ENCODE measurements at regions not wholly inside any gene's neighbourhood (a gene's known extent, or its start where the extent isn't known, plus 50 kb on each side); places are given as distances from the start of the nearest gene placed in this dataset.

- no peak for DNase-seq
These were observed 89.0 kb upstream of the PTPRR start for GRCh38 chr12:71009430-71010142.

GRCh38 chr12:71008616-71009015 is 88.1 kb upstream of the PTPRR start:
- DNase-seq, result no peak

- no peak for DNase-seq
These were observed 87.4 kb upstream of the PTPRR start for GRCh38 chr12:71007781-71008404.

GRCh38 chr12:71007020-71007419 is 86.5 kb upstream of the PTPRR start:
- DNase-seq, result no peak

- DNase-seq, result no peak
These were observed 84.6 kb upstream of the PTPRR start for GRCh38 chr12:71005166-71005565.

GRCh38 chr12:71004578-71004977 is 84.0 kb upstream of the PTPRR start:
- DNase-seq, result no peak

GRCh38 chr12:71000748-71001147 is 80.2 kb upstream of the PTPRR start:
- DNase-seq, result no peak

GRCh38 chr12:71000255-71000654 is 79.7 kb upstream of the PTPRR start:
- no peak for DNase-seq

GRCh38 chr12:70994217-70994788 is 73.8 kb upstream of the PTPRR start:
- DNase-seq, result no peak

GRCh38 chr12:70989232-70989631 is 68.7 kb upstream of the PTPRR start:
- DNase-seq, result no peak

GRCh38 chr12:70985850-70986249 is 65.3 kb upstream of the PTPRR start:
- no peak for DNase-seq

- DNase-seq, result no peak
These were observed 63.2 kb upstream of the PTPRR start for GRCh38 chr12:70983692-70984091.

- no peak for DNase-seq
These were observed 62.5 kb upstream of the PTPRR start for GRCh38 chr12:70982991-70983390.

- no peak for DNase-seq
These were observed 61.7 kb upstream of the PTPRR start for GRCh38 chr12:70982286-70982685.

- no peak for DNase-seq
These were observed 50.7 kb upstream of the PTPRR start for GRCh38 chr12:70971001-70971794.
